Stomach (tissue), 4 donors: ENCODE measurements at regions not wholly inside any gene's neighbourhood (a gene's known extent, or its start where the extent isn't known, plus 50 kb on each side); places are given as distances from the start of the nearest gene placed in this dataset.

ENCODE experiments used
- CTCF ChIP-seq, 7 experiments: fragments of 450-650 bp in 4 of 7; fragments of 200-600 bp in 3 of 7; sonication (generic) in 3 of 7; IDR thresholded peaks; one replicate each; pipeline ENCODE4 v1.5.1; 2016 to 2019; ENCODE audit warnings: antibody characterized with exemption in 7 of 7, control low read depth in 2 of 7, mild to moderate bottlenecking in 1 of 7
- POLR2A ChIP-seq, 4 donors: fragments of 450-650 bp; IDR thresholded peaks; one replicate each; pipeline ENCODE4 v1.6.1; 2016; ENCODE audit warnings: antibody characterized with exemption in 4 of 4, control low read depth in 2 of 4, mild to moderate bottlenecking in 1 of 4, moderate library complexity in 1 of 4
- POLR2AphosphoS5 ChIP-seq, 3 donors: sonication (generic); formaldehyde crosslinking; IDR thresholded peaks; one replicate each; pipeline ENCODE4 v1.6.1; 2016; ENCODE audit warnings: antibody characterized with exemption in 3 of 3

- no peak for TF ChIP-seq CTCF (IDR thresholded peaks at IDR 0.05)
- TF ChIP-seq POLR2A (IDR thresholded peaks at IDR 0.05): no peak
- no peak for TF ChIP-seq POLR2AphosphoS5 (IDR thresholded peaks at IDR 0.05)
These were observed 112.2 kb upstream of the ALDH1B1 start for GRCh38 chr9:38280251-38280800.
